ENCODE measurements at regions not wholly inside any gene's neighbourhood (a gene's known extent, or its start where the extent isn't known, plus 50 kb on each side); places are given as distances from the start of the nearest gene placed in this dataset.

DNA sequence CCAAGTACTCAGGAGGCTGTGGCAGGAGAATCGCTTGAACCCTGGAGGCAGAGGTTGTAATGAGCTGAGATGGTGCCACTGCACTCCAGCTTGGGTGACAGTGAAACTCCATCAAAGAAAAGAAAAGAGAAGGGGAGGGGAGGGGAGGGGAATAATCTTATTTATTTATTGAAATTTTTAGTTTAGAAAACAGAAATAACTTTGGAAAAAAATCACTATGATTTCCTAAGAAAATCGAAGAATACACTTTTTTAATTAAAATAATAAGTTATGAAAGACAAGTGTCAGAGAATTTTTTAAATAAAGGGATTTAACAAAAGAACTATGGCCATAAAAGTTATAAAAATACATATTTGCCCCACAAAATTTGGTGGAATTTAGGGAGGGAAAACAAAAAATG lies 836.9 kb upstream of the HS3ST1 start:
- DNase-seq, result no peak

DNA sequence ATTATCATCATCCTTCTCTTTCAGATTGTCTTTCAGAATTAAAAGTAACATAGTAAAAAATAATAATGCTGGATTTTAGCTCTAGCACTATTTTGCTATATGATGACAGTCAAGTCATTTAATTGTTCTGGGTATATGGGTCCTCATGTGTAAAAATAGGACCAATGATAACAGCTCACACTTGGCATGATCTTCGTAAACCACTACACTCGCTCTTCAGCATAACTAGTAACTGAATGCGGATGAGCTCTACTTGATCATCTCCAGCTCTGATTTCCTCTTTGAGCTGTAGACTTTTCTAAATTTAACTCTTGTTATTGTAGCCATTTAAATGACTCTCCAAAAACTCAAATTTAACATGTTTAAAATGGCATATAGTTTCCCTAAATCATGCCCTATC lies 831.8 kb upstream of the HS3ST1 start:
- DNase-seq, result no peak

DNA sequence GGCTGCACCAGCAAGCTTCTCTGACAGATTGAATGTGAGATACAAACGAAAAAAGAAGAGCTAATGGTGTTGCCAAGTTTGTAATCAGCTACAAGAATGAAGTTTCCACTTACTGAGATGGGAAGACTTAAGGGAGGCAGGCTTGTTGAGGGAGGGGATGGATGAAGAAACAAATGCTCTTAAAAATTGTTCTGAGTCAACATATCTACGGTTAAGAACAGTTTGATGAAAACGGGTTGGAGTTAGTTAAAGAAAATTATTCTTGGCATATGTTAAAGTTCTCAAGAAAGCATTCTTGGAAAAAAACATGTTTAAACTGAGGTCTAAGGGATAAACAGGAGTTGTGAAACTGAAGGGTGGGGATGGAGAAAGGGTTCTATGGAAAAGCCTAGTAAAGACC lies 816.3 kb upstream of the HS3ST1 start:
- no peak for DNase-seq

DNA sequence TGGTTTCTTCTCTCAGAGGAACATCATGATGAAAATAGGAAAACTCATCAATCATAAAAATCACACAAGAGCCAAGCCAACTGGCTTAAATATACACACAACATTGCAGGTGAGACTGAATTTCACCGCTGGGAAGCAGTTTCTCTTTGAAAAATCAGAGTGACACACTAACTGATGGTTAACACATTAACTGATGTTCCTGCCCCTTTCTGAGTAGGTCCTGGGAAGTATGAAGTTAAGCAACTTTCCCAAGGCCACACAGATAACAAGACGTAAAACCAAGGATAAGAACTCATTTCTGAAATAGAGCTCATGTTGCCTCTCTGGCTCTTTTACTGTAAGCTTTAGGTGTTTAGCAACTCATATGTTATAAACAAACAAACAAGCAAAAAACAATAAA lies 813.7 kb upstream of the HS3ST1 start:
- no peak for DNase-seq

DNA sequence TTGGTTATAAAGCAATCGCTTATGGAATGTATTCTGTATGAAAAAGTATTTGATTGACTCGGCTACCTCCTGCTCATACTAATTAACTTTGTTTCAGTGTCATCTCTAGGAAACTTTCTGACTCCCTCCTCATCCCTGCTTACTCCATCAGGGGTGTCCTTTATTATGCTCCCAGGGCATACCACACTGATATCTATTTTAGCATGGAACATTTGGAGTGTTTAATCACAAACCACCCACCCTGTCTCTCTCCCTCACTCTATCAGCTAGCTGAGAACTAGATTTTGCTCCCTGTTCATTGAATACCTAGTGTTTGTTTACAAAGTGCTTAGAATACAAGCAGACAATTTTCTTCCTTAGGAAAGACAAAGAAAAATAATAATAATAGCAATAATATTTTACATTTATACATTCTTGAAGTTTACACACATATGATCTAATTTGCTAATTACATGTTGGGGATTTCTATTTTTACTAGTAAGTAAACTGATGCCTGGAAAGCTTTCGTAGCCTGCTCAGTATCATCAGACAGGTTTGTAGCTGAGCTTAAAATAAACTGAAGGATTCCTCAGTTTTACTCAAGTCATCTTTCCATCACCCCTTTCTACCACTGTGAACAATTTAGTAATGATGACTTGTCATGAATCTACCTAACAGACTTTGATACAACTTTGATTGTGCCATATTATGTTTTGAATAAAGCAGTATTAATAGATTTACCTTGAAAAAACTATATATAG lies 811.4 kb upstream of the HS3ST1 start:
- no peak for DNase-seq

DNA sequence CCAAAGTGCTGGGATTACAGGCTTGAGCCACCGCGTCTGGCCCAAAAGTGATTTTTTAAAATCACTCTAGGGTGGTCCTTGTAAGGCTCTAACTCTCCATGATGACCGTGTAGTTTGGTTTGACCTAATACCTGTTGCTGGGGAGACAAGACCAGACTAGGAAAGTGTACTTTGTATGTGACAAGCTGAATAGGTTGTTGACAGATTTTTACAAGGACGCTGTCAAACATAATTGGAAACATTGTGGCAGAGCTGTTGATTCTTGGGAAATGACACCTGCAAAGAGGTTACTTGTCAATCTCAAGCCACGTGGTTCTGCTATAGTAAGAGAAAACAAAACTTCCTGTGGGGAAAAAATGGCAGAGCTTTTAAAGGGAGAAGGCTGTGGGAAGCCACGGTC lies 802.4 kb upstream of the HS3ST1 start:
- no peak for DNase-seq

DNA sequence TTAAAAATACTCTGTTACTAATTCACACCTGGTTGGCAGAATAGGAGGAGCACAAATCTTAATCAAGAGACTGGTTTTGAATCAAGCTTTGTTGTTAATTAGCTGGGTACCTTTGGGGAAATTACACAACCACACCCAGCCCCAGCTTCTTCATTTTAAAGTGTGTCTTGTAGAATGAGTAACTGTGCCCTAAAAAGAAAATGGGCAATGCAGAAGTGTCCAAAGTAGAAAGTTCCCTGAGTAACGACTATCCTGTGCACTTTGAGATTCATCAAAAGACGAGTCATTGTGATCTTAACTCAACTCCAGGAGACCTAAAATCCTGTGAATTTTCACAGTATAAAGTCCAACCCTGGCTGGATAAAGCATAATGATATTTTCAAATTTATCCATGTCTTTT lies 792.3 kb upstream of the HS3ST1 start:
- peak; percentile 39 to 50 for DNase-seq

DNA sequence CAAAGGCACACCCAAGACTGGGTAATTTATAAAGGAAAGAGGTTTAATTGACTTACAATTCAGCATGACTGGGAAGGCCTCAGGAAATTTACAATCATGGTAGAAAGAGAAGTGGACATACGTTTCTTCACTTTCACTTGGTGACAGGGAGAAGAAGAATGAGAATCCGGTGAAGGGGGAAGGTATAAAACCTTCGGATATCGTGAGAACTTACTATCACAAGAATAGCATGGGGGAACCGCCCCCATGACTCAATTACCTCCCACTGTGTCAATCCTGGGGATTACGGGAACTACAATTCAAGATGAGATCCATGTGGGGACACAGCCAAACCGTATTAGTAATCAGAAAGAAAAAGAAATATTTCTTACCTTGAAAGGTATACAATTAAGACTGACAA lies 782.9 kb upstream of the HS3ST1 start:
- no peak for DNase-seq

DNA sequence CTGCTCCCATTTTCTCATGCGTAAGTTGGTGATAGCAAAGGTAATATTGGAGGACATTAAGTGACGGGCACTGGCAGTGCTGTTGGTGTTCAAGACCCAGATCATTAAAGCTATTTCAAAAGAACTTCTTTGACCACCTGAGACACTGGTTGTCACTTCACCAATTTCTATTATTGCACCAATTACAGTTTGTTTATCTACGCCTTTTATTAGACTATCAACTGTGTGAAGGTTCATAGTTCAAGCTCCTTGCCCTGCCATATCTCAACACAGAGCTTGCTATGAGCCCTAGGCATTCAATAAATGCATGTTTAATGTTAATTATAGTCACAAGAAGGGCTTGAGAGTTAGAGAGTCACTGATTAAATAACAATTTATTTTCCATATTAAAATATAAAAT lies 778.7 kb upstream of the HS3ST1 start:
- DNase-seq, result no peak

DNA sequence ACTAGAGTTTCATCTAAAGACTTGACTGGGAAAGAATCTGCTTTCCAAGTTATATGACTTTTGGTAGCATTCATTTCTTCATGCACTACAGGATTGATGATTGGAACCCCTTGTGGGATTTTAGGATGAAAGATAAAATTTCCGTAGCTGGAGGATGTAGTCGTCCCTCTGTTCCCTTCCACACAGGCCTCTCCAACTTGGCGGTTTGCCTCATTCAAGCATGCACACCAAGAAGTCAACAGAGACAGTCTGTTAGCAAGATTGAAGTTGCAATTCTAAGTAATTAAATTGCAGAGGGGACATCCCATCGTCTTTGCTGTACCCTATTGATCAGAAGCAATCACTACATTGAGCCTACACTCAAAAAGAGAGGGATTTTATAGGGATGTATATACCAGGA lies 777.4 kb upstream of the HS3ST1 start:
- no peak for DNase-seq

DNA sequence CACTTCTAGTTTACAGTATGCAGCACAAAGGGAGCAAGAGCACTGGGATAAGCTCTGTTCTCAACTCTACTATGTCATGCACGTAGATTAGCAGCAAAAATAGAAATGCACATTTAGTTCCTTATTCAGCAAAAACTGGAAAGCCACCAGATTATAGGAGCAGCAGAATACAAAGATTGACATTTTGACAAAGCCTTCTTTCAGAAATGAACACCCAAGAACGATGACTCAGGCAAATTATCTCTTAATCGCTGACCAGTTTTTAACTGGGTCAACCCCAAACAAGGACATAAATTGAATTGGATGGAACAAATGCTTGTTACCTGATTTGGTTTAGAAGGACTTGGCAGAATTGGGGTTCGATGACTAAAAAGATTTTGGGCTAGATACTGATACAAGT lies 775.3 kb upstream of the HS3ST1 start:
- DNase-seq, result no peak

DNA sequence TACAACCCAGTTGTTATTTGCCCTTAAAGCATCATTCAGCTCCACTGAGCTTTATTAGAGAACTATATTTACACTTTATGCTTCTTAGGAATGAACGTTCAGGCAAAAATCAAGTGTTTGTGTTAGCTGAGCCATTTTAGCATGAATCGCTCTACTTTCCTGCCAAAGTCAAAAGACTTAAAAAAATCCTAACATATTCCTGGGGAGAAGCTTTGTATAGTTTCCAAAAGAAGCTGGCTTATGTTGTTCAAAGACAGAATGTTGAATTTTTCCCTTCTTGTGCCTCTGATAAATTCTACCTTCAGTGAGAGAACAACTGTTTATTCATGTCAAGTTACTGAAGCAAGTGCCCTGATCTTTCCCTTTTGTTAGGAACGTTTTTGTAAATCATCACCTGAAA lies 771.5 kb upstream of the HS3ST1 start:
- DNase-seq, result no peak

DNA sequence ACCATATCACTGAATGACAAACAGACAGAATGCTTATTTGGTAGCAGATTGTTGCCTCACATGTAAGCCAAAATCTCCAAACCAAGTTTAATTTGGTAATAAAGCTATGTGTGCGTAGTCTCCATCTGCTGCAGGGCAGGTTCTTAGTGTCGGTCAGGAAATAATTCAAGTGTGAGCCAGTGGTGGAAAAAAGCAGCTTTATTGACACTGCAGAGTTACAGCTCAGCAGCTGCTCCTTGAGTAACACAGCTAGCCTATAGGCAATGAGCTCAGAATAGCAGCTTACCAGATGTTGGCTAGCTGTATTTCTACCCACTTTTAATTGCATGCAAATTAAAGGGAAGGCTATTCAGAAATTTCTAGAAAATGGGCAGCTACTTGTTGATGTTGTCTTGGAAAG lies 757.8 kb upstream of the HS3ST1 start:
- DNase-seq, result no peak

DNA sequence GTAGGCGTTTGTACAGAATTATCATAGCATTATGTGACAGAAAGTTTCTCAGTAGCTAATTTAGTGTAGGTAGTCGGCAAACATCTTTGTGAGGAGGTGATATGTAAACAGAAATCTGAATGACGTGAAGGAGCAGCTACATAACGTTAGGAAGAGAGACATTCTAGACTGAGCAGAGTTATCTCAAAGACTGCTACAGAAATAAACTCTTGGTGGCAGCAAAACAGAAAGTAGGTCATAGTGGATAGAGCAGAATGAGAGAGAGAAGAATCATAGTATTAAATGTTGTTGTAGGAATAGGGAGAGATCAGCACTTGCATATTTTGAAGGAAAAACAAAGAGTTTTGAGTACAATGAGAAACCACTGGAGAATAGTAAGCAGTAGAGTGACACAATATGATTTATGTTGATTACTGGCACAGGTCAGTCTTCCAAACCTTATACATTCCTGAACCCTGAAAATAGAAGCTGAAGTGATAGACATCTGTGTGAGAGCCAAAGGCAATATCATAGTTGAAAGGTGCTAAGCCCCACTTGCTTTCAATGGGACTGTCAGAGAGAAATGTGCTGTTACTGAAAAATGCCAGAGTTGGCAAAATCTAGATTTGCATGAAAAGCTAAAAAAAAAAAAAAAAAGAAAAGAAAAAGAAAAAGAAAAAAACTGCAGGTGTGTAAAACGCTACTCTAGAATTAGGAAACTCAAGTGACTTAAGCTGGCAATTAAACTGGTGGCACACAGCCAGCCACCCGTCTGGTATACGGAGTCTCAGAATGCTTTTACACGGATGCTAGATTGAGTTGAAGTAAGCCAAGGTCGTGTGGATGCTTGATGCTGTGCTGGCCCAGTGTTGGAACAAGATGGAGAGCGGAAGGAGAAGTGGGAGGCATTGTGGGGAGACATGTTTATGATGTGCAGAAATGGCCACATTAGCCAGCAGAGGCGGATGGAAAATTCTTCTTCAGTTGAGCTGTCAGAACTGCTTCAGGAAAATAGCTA lies 750.2 kb upstream of the HS3ST1 start:
- no peak for DNase-seq

DNA sequence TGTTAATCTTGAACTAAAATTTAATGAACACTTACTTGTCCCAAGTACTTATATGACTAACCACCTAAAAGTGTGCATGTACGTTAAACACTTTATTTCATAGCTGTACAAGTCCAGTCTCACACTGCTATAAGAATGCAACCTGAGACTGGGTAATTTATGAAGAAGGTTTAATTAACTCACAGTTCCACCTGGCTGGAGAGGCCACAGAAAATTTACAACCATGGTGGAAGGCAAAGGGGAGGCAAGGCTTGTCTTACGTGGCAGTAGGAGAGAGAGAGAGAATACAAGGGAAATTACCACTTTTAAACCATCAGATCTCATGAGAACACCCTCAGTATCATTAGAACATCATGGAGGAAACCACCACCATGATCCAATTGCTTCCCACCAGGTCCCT lies 748.7 kb upstream of the HS3ST1 start:
- no peak for DNase-seq

DNA sequence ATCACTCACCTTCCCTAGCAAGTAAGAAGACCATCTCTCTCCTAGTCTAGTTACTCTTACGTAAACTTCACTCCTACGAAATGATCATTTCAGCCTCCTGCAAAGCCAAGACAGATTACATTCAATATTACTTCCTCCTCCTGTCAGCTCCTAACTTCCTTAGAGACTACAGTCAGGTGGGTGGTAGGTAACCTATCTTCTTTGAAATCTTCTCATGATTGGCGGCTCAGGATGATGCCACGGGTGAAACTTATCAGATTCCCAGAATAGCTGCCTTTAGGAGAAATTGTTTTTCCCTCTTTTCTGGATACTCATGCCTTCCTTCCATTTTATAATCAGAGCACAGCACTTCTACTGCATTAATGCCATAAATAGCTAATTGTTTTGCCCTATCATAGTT lies 744.8 kb upstream of the HS3ST1 start:
- no peak for DNase-seq

DNA sequence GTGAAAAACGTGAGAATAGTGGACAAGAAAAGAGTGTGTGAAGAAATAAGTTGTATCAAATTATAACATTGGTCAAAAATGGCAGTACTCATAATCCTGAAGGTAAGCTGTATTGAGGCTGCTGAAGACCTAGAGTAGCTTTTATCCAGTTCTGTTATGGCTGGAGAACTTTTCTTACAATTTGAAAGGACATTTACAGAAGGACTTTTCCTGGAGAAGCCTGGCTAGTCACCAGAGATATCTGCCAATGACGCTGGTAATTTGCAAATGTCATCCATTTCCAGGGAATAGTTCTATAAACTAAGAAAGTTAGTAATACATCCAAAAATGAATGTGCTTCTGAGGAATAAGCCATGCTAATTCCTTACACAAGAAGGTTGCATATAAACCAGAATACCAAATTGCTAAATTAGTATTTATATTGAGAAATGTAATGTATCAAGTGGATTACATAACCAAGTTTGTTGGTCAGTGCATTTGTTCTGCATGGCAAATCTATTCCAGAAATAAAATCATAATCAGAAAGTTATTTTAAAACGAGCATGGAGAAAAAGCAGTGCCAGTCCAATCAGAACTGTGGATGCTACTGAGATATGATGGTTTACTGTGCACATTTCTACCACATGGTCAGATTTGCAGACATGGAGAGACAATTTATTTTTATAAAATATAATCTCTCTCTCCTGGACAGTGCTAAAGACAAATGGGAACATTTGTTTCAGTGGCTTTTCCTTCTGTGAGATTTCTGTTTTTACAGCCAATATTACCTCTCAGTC lies 743.7 kb upstream of the HS3ST1 start:
- DNase-seq, result no peak

DNA sequence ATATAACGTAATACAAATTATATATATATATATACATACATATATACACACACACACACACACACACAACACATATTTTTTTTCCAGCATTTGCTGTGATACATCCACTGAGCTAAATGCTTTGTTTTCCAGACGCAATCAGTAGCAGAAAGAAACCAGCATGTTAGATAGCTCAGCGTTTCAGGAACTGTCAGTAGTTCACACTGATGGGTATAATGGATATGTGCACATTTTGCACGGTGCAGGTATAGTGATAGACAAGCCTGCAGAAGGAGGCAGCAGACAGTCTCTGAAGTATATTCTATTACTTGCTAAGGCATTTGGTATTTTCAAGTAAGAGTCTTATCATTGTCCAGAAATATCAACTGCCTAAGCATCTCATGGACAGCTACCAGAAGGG lies 741.6 kb upstream of the HS3ST1 start:
- DNase-seq, result no peak

DNA sequence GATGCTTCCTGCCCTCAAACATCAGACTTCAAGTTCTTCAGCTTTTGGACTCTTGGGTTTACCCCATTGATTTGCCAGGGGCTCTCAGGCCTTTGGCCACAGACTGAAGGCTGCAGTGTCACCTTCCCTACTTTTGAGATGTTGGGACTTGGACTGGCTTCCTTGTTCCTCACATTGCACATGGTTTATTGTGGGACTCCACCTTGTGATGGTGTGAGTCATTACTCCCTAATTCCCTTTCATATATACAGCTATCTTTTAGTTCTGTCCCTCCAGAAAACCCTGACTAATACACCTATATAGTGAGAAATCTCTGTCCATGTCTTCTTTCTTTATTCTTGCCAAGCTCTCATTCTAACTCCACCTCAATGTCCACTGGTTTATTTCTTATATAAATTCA lies 736.9 kb upstream of the HS3ST1 start:
- DNase-seq, result peak; percentile 13 to 26

DNA sequence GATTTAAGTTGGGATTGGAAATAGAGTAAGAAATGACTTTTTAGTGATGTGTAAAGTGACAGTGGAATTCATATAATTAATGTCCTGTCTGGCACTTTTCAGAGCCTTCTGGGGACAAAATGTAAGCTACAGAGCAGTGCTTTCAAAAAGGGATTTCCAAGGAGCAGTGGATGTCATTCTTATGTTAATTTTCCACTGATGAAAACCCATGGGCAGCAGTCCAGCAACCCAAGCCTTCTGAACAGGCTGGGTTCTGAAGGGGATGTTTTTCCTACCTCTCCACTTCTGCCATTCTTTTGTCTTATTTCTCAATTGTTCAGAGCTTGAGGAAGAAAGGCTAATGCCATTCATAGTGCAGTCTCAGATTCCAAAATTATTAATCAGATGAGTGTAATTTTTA lies 717.6 kb upstream of the HS3ST1 start:
- no peak for DNase-seq

DNA sequence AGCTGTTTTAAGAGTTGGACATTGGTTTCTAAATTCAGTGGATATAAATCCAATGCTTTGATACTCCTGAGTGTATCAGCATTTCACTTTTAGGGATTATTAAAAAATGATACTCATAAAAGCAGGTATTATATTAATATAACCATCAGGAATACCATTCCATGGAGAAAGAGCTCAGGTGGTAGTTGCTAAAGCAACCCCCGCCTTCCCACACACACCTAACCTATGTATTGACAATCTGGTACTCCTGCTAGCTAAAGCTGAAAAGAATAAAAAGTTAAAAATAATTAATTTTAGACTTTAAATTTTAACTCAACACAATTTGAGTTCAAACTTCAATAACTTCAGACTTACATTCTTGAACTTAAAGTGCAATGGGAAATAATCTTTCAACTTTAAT lies 717.1 kb upstream of the HS3ST1 start:
- no peak for DNase-seq

DNA sequence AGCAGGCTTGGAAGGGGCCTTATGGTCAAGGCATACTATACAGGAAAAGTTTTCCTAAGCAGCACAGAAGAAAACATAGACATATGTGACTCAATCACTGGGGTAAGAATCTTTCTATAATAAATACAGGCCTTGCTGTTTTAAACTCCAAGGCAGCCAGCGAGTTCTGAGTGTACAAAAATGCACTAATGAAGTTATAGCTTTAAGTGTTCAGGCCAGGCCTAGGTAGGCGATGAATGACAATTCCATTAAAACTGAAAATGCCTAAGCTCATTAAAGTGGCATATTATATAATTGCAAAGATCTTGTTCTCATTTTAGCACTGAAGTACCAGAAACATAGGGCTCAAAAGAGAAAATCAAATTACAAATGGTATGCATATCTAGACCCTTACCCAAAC lies 716.4 kb upstream of the HS3ST1 start:
- no peak for DNase-seq

DNA sequence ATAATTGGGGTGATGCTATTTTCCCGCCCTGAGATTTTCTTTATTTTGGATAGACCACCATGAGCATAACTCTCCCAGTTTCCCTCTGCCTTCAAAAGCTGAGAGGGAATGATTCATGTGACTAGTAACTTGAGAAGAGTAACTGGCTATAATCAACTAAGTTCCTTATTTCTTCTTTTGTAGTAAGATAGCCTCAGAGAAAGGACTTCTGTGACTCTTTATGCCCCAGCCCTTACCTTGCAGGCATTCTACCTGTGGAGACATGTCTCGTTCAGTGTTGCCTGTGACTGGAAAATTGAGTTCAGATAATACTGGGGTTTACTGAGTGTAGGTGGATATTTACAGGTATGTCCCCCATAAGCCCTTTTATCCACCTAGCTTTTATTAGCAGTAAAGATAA lies 715.4 kb upstream of the HS3ST1 start:
- no peak for DNase-seq

DNA sequence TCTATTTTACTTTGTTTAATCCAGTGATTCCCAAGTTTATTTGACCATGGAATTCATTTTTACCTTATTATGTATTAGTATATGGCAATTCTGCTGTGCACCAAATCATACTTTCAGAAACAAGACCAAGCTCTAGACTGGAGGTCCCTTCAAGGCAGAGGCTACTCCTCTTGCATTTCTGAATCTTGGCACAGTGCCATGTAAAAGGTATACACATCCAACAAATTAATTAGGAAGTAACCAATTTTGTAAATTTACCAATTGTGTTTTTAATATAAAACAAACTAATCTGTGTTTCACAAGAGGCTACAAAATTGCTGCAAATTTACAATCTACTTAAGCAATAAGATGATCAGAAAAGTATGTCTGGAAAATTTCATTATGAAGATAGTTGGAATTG lies 712.2 kb upstream of the HS3ST1 start:
- no peak for DNase-seq

All from inflammatory macrophage treated with lipopolysaccharide for 1 hour (primary cell).